HG03558 (cell line): ENCODE measurements at regions not wholly inside any gene's neighbourhood (a gene's known extent, or its start where the extent isn't known, plus 50 kb on each side); places are given as distances from the start of the nearest gene placed in this dataset.

ENCODE experiments used
- ATAC-seq: cut with Tn5 transposase; IDR thresholded peaks from one replicate; pipeline ENCODE4 v1.9.1; 2021; ENCODE audit warnings: moderate number of reproducible peaks; ENCODE audit not compliant: unreplicated experiment; ENCODE audit errors: extremely low read depth

- ATAC-seq, result no peak
Observed at GRCh38 chr4:45803994-45804393, 319.9 kb downstream of the GABRG1 start.

DNA sequence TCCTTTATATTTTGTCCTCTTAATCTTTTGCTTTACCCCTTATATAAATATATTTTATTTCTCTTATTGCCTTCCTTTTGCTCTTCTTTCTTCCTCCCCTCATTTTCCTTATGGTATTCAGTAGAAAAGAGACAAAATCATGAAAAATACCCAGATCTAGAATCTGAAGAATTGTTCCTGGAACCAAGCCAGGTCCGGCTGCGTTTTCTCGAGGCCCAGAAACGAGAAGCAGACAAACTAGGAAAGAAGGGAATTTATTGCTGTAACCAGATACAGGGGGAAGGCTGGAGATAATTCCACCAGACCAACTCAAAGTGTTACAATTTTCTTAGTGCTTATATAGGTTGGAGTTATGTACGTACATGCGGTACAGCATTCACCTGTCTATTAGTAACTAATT lies 328.7 kb downstream of the GABRG1 start:
- no peak for ATAC-seq

- no peak for ATAC-seq
Observed at GRCh38 chr4:45778514-45778913, 345.3 kb downstream of the GABRG1 start.

DNA sequence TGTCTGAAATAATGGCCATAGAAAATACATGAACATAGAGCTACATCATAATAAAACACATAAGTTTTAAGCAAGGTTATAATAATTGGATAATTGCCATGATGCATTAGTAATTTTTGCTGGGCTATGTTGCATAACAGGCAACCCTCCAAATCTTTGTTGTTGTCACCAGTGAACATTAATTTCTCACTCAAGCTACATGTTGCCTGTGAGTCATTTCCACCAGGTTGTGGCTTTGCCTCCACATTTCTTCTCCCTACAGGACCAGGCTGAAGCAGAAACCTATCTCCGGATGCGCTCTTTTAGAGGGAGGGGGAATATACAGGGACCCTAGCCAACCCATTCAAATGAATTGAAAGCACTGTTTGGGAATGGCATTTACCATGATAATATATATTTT lies 347.7 kb downstream of the GABRG1 start:
- ATAC-seq, result no peak

DNA sequence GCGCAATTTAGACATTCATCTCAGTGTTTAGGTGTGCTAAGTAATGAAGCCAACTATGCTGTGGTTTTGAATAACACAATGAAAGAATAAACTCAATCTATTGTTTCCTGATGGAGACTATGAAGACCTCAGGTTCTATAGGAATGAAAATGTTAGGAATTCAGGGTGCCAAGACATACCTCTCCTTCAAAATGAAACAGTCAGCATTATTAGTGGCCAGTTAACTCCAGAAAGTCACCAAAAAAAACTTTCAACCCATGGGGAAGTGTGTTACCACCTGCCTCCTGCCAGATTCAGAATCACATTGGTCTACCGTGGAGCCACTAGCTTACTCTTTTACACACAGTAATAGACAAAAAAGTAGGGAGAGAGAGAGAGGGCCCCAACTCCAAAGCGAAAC lies 352.9 kb downstream of the GABRG1 start:
- ATAC-seq, result no peak

- ATAC-seq, result no peak
Observed at GRCh38 chr4:45765521-45765920, 358.3 kb downstream of the GABRG1 start.

DNA sequence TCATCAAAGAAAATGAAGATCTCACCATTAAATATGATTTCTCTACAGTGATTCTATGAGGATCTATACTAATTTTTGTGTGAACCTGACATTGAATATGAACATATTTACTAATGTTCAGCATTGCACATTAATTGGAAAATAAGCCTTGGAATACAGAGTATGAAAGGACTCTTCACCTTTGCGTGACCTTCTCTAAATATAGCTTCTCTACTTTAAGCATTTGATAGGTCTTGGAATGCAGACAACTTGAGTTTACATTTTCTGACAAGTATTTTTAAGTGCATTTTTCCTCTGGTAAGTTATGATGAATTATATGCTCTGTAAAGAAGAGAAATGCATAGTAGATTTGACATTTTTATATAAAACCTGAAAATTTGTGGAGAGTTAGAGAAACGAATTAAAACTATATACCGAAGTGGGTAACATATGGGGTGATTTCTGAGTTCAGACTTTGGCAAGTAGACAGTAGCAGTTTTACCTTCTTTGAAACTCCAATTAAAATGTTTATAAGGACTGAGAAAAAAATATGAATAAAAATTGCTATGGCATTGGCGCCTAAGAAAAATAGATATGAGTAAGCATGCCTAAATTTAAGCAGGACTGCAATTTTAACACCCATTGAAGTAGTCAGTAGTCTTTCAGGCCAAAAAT lies 371.9 kb downstream of the GABRG1 start:
- no peak for ATAC-seq

GRCh38 chr4:45750721-45751120 lies 373.1 kb downstream of the GABRG1 start:
- no peak for ATAC-seq

- ATAC-seq, result no peak
Observed at GRCh38 chr4:45745741-45746140, 378.1 kb downstream of the GABRG1 start.

GRCh38 chr4:45741897-45742296 lies 382.0 kb downstream of the GABRG1 start:
- ATAC-seq, result no peak

GRCh38 chr4:45732161-45732560 lies 391.7 kb downstream of the GABRG1 start:
- ATAC-seq, result no peak

GRCh38 chr4:45716093-45716492 lies 407.8 kb downstream of the GABRG1 start:
- no peak for ATAC-seq

GRCh38 chr4:45713996-45714395 lies 409.9 kb downstream of the GABRG1 start:
- no peak for ATAC-seq

GRCh38 chr4:45701621-45702020 lies 422.2 kb downstream of the GABRG1 start:
- no peak for ATAC-seq

DNA sequence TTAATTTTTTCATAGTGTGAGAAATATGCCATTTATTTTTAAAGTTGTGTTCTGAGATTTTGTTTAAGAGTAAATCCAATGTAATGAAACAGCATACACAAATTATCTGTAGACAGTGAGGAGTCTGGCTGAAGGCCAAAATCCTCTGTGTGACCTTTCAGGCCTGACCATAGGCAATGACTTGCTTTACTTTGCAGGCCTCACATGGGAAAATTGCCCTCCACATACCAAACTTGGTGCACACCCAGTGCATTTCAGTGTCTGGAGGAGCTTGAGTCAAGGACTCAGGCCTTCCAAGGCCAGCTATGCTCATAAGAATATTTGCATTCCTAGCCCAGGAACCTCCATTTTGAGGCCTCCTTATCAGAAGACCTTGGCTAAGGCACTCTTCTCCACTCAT lies 430.1 kb downstream of the GABRG1 start:
- no peak for ATAC-seq

- ATAC-seq, result no peak
Observed at GRCh38 chr4:45692131-45692735, 431.6 kb downstream of the GABRG1 start.

DNA sequence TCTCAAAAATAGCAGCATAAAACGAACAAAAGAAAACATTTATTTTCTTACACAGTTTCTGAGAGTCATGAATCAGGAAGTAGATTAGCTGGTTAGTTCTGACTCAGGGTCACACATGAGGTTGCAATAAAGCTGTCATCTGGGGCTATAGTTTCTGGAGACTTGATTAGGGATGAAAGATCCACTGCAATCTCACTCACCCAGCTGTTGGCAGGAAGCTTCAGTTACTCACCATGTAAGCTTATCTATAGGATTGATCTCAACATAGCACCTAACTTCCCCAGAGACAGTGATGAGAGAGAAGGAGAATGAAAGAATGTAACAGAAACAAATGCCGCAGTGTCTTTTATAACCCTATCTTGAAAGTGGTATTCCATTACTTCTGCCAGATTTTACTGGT lies 435.5 kb downstream of the GABRG1 start:
- ATAC-seq, result no peak

DNA sequence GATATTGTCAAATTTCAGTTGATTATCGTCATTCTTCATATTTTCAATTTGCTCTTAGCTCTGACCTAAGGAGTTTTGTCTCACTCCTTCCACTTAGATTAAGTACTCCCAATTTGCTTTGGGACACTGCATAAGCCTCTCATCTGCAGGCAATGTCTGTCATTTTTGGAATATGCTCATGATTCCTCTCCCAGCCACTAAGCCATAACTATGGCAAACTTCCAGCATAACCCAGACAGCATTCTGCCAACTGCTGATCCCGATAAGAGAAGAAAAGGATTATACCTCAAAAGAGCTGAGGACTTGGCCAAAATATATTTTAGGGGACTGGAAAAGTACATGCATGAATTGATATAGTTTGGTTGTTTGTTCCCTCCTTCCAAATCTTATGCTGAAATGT lies 444.4 kb downstream of the GABRG1 start:
- ATAC-seq, result no peak

GRCh38 chr4:45668128-45668527 lies 455.7 kb downstream of the GABRG1 start:
- ATAC-seq, result no peak

- no peak for ATAC-seq
Observed at GRCh38 chr4:45663628-45664081, 460.2 kb downstream of the GABRG1 start.

DNA sequence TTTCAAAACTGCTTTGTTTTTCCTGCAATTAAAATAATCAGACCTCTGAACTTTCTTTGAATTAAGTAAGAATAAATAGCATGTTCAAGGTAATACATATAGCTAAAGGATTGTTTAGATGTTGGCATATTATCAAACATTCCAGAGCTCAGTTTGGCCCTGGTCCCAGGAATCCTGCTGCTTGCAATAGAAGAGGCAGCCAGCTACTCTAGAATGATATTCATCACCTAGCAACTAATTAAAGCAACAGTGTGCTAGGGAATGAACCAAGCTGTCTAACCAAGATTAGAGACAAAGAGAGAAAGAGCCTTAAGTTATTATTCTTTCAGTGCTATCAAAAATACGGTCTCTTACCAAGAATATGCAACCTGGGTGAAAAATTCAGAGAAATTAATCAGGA lies 460.9 kb downstream of the GABRG1 start:
- no peak for ATAC-seq

- ATAC-seq, result no peak
Observed at GRCh38 chr4:45661893-45662292, 462.0 kb downstream of the GABRG1 start.
